HG03378 (cell line): ENCODE measurements at regions not wholly inside any gene's neighbourhood (a gene's known extent, or its start where the extent isn't known, plus 50 kb on each side); places are given as distances from the start of the nearest gene placed in this dataset.
"Not testable (repeated sequence)": the region's sequence is repeated elsewhere in the genome, so short reads cannot be mapped to it uniquely, and the experiment has no call there.

Source experiments
- ATAC-seq: cut with Tn5 transposase; IDR thresholded peaks from one replicate; pipeline ENCODE4 v1.9.1; 2021; ENCODE audit warnings: mild to moderate bottlenecking, moderate library complexity; ENCODE audit not compliant: unreplicated experiment

GRCh38 chr6:144353871-144354314 is 68.8 kb downstream of the UTRN start:
- ATAC-seq, result peak; percentile 76

DNA sequence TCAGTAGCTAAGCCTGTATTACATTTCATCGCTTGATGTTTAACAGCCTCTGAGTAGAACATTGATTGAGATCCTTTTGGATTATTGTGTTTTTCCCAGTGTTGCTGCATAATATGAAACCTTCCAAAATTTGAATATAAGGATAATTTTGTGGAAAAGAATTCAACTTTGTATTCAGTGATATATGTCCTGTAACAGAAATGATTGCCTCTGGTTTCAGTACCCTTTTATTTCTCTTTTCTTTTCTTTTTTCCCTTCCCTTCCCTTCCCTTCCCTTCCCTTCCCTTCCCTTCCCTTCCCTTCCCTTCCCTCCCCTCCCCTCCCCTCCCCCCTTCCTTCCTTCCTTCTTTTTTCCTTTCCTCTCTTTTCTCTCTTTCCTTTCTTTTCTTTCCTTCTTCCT is 74.6 kb downstream of the UTRN start:
- ATAC-seq, result no peak

DNA sequence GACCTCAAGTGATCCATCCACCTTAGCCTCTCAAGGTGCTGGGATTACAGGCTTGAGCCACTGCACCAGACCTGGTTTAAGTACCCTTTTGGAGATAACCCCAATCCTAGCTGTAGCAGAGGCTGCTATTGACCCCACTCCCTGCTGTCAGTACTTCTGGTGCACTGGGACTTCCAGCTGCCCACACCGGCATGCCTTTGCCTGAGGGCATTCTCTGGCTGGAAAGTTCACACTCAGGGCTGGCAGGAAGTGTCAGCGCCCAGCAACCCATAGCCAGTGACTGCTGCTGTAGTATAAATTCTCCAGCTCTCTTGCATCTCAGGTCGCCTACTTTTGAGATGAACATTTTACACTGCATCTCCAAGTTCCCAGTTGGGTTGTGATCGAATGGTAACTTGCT is 75.3 kb downstream of the UTRN start:
- ATAC-seq, result no peak

DNA sequence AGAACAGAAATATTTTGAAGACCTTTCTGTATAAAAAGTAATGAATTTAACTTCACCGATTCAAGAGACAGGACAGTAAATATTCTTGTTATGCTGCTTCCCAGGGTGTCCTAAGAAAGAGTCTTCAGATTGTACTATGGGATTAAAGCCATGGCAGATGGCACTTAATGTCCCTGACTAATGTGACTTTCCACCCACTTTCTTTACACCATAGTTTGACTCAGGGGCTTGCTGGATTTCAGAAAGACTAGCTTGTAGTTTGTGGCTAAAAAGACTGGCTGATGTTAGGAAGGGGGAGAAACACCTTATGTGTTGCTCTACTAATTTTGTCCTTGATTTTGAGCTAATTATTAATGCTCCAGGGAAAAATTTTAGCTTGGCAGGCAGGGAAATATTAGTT is 75.9 kb downstream of the UTRN start:
- no peak for ATAC-seq

DNA sequence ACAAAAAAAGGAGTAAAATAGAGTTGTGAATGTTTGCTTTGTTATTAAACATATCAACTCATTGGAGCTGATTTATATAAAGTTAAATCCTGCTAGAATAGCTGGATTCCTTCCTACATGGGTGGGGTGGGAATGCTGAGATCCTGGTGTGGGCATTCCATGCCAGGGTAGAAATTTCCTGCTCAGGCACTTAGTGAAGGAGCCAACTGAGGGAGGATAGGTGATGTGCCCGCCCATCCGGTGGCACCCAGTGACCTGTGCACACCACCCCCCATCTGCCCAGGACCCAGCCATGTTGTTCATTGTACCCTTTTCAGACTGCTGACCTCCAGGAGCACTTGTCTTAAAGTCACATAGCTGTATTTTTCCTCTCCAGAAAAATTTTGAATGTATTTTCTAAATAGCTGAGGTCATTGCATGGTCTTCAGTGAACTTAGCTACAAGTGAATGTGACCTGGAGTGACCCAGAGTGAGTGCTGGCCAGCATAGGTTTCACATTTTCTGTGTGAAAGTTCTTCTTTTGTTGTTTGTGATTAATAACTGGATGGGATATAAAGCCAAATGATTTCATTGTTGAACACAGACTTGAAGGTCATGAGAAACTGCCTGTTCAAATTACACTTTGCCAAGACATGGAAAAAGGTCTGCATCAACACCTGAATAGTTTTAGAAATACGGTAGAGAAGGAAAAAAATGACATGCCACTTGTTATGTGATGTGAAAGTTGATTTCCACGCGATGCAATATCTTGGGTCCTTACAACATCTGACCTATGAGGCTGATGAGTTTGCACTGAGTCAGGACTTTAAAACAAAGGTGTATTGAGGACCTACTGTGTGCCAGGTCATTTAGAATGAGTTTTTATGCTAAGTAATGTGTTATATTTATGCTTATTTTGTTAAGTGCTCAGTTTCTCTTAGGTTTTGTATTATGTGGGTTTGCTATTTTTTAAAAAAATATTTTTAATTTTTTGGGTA is 77.2 kb downstream of the UTRN start:
- no peak for ATAC-seq

GRCh38 chr6:144364208-144364720 is 79.1 kb downstream of the UTRN start:
- no peak for ATAC-seq

- ATAC-seq, result no peak
These were observed 79.6 kb downstream of the UTRN start for GRCh38 chr6:144364782-144365181.

GRCh38 chr6:144365271-144365670 is 80.1 kb downstream of the UTRN start:
- ATAC-seq, result no peak

- ATAC-seq, result not testable (repeated sequence)
These were observed 84.6 kb downstream of the UTRN start for GRCh38 chr6:144369696-144370095.

DNA sequence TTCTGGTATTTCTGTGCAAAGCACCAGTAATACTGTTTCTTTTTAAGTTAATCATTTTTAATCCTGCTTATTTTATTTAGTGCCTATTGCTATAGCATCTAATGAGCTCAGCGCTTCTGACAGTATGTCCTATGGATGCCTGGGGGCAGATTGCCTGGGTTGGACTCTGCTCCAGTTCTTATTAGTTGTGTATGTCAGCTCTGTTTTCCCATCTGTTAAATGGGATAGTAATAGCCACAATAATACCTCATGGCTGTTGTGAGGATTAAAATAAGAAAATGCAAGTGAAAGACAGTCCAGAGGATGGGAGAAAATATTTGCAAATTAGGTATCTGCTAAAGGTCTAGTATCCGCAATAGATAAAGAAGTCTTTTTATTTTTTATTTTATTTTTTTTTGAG is 87.0 kb downstream of the UTRN start:
- no peak for ATAC-seq

GRCh38 chr6:144372611-144373594 is 87.8 kb downstream of the UTRN start:
- no peak for ATAC-seq

GRCh38 chr6:144374525-144374924 is 89.4 kb downstream of the UTRN start:
- ATAC-seq, result not testable (repeated sequence)

- no peak for ATAC-seq
These were observed 92.6 kb downstream of the UTRN start for GRCh38 chr6:144377586-144378210.

DNA sequence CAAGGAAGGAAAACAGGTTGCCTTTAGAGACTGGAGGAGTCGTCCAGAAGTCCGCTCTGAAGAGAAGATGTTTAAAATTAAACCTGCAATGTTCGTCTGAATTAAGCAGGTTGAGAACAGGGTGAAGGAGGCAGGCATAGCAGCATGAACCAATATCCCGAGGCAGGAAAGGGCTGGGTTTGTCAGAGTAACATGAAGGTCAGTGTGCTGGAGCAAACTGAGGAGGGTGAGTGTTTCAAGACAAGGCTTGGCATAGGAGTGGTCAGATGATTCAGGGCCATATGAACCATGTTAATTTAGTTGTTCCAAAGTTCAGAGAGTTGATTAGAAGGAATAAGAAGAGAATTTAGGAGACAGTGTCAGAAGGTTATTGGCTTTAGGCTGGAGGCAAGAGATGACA is 93.3 kb downstream of the UTRN start:
- no peak for ATAC-seq

GRCh38 chr6:144379356-144379755 is 94.2 kb downstream of the UTRN start:
- no peak for ATAC-seq

- not testable (repeated sequence) for ATAC-seq
These were observed 96.4 kb downstream of the UTRN start for GRCh38 chr6:144381499-144381898.

DNA sequence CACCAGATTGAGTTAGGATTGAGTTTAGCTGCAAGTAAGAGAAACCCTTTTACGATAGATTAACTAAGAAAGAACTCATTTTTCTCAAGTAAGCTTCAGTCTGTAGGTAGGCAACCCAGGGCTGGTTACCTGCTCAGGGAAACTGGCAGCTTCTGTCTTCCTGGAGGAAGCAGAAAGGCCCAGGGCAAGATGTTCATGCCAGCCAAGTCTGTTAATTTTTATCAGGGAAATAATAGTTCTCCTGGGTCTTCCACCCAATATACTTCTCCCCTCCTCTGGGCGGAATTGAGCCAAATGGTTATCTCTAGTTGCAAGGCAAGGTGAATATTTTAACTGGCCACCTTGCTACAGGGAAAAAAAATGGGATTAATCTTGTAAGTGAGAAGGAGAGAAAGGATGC is 98.2 kb downstream of the UTRN start:
- no peak for ATAC-seq

GRCh38 chr6:144384427-144384826 is 99.3 kb downstream of the UTRN start:
- no peak for ATAC-seq

DNA sequence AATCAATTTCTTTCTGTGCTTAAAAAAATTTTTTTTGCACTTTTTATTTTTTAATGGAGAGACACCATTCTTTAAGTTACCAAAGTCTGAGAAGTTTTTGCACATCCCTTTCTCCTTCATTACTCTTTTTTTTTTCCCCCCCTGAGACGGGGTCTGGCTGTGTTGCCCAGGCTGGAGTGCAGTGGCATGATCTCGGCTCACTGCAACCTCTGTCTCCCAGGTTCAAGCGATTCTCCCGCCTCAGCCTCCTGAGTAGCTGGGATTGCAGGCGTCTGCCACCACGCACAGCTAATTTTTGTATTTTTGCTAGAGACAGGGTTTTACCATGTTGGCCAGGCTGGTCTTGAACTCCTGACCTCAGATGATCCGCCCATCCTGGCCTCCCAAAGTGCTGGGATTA is 104.3 kb downstream of the UTRN start:
- ATAC-seq, result not testable (repeated sequence)

DNA sequence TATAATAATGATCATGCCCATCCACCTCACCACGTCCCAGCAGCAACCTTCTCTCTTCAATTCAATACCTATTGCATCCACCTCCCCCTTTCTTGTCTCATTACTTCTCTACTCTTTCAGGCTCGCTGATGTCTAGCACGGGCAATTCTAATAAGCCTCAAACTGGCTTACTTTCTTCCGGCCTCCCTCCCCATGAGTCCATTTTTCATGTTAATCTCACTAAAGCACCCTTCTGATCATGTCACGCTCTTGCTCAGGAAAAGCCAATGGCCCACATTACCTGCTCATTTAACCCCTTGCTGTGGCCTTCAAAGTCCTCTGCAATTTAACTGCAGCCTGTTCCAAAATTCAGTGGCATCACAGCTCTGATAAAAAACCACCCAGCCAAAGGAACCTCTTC is 105.1 kb downstream of the UTRN start:
- ATAC-seq, result no peak

GRCh38 chr6:144390886-144391285 is 105.8 kb downstream of the UTRN start:
- no peak for ATAC-seq
